Stimulated activated CD8-positive, alpha-beta memory T cell treated with anti-CD3 and anti-CD28 coated beads, Interleukin-4, amount 100 ng/mL, for 1 hour (primary cell): ENCODE measurements at regions not wholly inside any gene's neighbourhood (a gene's known extent, or its start where the extent isn't known, plus 50 kb on each side); places are given as distances from the start of the nearest gene placed in this dataset.

Experiments
- DNase-seq, 2 donors: peaks; one replicate each; pipeline ENCODE4 v3.0.0-alpha.2; 2020; ENCODE audit warnings: low read depth in 2 of 2, low spot score in 1 of 2

- no peak for DNase-seq
Observed at GRCh38 chr19:30878495-30878894, 470.7 kb downstream of the TSHZ3 start.

GRCh38 chr19:30877661-30878113 lies 471.5 kb downstream of the TSHZ3 start:
- no peak for DNase-seq

GRCh38 chr19:30873691-30874090 lies 475.5 kb downstream of the TSHZ3 start:
- DNase-seq: no peak

- DNase-seq: no peak
Observed at GRCh38 chr19:30873003-30873402, 476.2 kb downstream of the TSHZ3 start.

GRCh38 chr19:30871979-30872378 lies 477.3 kb downstream of the TSHZ3 start:
- no peak for DNase-seq

GRCh38 chr19:30870876-30871275 lies 478.4 kb downstream of the TSHZ3 start:
- DNase-seq: no peak

GRCh38 chr19:30865511-30865910 lies 483.7 kb downstream of the TSHZ3 start:
- no peak for DNase-seq

GRCh38 chr19:30864391-30865215 lies 484.6 kb downstream of the TSHZ3 start:
- no peak for DNase-seq

GRCh38 chr19:30862876-30863275 lies 486.4 kb downstream of the TSHZ3 start:
- no peak for DNase-seq

- DNase-seq: no peak
Observed at GRCh38 chr19:30861919-30862318, 487.3 kb downstream of the TSHZ3 start.

GRCh38 chr19:30857966-30858490 lies 485.8 kb downstream of the ZNF536 start:
- no peak for DNase-seq

GRCh38 chr19:30857388-30857787 lies 485.2 kb downstream of the ZNF536 start:
- DNase-seq: no peak

- DNase-seq: no peak
Observed at GRCh38 chr19:30856786-30857185, 484.6 kb downstream of the ZNF536 start.

GRCh38 chr19:30856376-30856775 lies 484.2 kb downstream of the ZNF536 start:
- no peak for DNase-seq

GRCh38 chr19:30855442-30855841 lies 483.3 kb downstream of the ZNF536 start:
- DNase-seq: no peak

- no peak for DNase-seq
Observed at GRCh38 chr19:30854661-30855060, 482.5 kb downstream of the ZNF536 start.

GRCh38 chr19:30854207-30854606 lies 482.0 kb downstream of the ZNF536 start:
- no peak for DNase-seq

GRCh38 chr19:30853036-30853435 lies 480.9 kb downstream of the ZNF536 start:
- DNase-seq: no peak

GRCh38 chr19:30852168-30852567 lies 480.0 kb downstream of the ZNF536 start:
- DNase-seq: no peak

GRCh38 chr19:30851646-30852045 lies 479.5 kb downstream of the ZNF536 start:
- DNase-seq: no peak

- DNase-seq: no peak
Observed at GRCh38 chr19:30848636-30849425, 476.6 kb downstream of the ZNF536 start.

- DNase-seq: no peak
Observed at GRCh38 chr19:30846102-30846501, 473.9 kb downstream of the ZNF536 start.
